GM10248 (cell line): ENCODE measurements at regions not wholly inside any gene's neighbourhood (a gene's known extent, or its start where the extent isn't known, plus 50 kb on each side); places are given as distances from the start of the nearest gene placed in this dataset.
"Not testable (repeated sequence)": the region's sequence is repeated elsewhere in the genome, so short reads cannot be mapped to it uniquely, and the experiment has no call there.

Experiments used
- CTCF ChIA-PET: fragments of 300-600 bp; sonication (Branson Sonifier 250); formaldehyde crosslinking; extraction: SDS; loops from one replicate; lab custom pipeline; 2021; ENCODE audit warnings: antibody characterized with exemption; lab: Yijun Ruan, JAX
- POLR2A ChIA-PET: fragments of 350-650 bp; sonication (Branson Sonifier 250); formaldehyde crosslinking; extraction: SDS; loops from one replicate; lab custom pipeline; 2020; ENCODE audit warnings: antibody characterized with exemption; lab: Yijun Ruan, JAX
- DNase-seq: peaks from one replicate; pipeline ENCODE4 v3.0.0; 2012; ENCODE audit errors: extremely low spot score
- CTCF ChIP-seq: IDR thresholded peaks from 2 replicates; pipeline ENCODE4 v1.5.1; 2012; ENCODE audit warnings: mild to moderate bottlenecking, low read depth; ENCODE audit errors: extremely low read depth, missing control alignments, control extremely low read depth

GRCh38 chr13:88022431-88023208 lies 351.4 kb downstream of the SLITRK5 start:
- ChIA-PET CTCF (no interaction called here), POLR2A (no interaction called here)
- TF ChIP-seq CTCF = no peak
- DNase-seq = no peak

GRCh38 chr13:88026241-88026640 lies 355.1 kb downstream of the SLITRK5 start:
- DNase-seq = no peak
- TF ChIP-seq CTCF = no peak
- ChIA-PET CTCF (no interaction called here), POLR2A (no interaction called here)

GRCh38 chr13:88031980-88032559 lies 360.9 kb downstream of the SLITRK5 start:
- ChIA-PET POLR2A (no interaction called here), CTCF (no interaction called here)
- no peak for TF ChIP-seq CTCF
- DNase-seq = no peak

- CTCF ChIA-PET = not testable (repeated sequence)
Observed at GRCh38 chr13:88036205-88036604, 365.0 kb downstream of the SLITRK5 start.

GRCh38 chr13:88042489-88042888 lies 371.3 kb downstream of the SLITRK5 start:
- DNase-seq = no peak
- ChIA-PET CTCF (interaction anchor here (1.0 kb wide), 1 partner anchor 8 kb away, joined by 3 read pairs; no protein-coding TSS in a partner anchor), POLR2A (no interaction called here)

More at GRCh38 chr13:88036205-88036604, 365.0 kb downstream of the SLITRK5 start:
- DNase-seq, POLR2A ChIA-PET: not testable (repeated sequence)

GRCh38 chr13:88051746-88052482 lies 380.7 kb downstream of the SLITRK5 start:
- POLR2A ChIA-PET = no interaction called here
- CTCF ChIA-PET = no interaction called here
- TF ChIP-seq CTCF = no peak
- DNase-seq = no peak

More at GRCh38 chr13:88042489-88042888, 371.3 kb downstream of the SLITRK5 start:
- TF ChIP-seq CTCF = no peak

GRCh38 chr13:88063741-88064140 lies 392.6 kb downstream of the SLITRK5 start:
- CTCF ChIA-PET = no interaction called here
- TF ChIP-seq CTCF = no peak
- no peak for DNase-seq
- POLR2A ChIA-PET = no interaction called here
